Endothelial cell (in vitro differentiated cells): ENCODE measurements at regions not wholly inside any gene's neighbourhood (a gene's known extent, or its start where the extent isn't known, plus 50 kb on each side); places are given as distances from the start of the nearest gene placed in this dataset.
"Not testable (repeated sequence)": the region's sequence is repeated elsewhere in the genome, so short reads cannot be mapped to it uniquely, and the experiment has no call there.

Source experiments
- DNase-seq: peaks from one replicate; pipeline ENCODE4 v3.0.0; 2021; ENCODE audit warnings: low spot score
- H3K27ac Mint-ChIP-seq: one replicate; pipeline ENCODE4 v1.8.0; 2021; ENCODE audit warnings: mixed read lengths, inconsistent platforms; ENCODE audit not compliant: unreplicated experiment
- H3K27me3 Mint-ChIP-seq: one replicate; pipeline ENCODE4 v1.8.0; 2021; ENCODE audit warnings: mild to moderate bottlenecking, moderate library complexity, mixed read lengths, inconsistent platforms; ENCODE audit not compliant: unreplicated experiment
- H3K36me3 Mint-ChIP-seq: one replicate; pipeline ENCODE4 v1.8.0; 2021; ENCODE audit warnings: mild to moderate bottlenecking, low read depth, mixed read lengths, inconsistent platforms; ENCODE audit not compliant: unreplicated experiment
- H3K4me1 Mint-ChIP-seq: one replicate; pipeline ENCODE4 v1.8.0; 2021; ENCODE audit warnings: mild to moderate bottlenecking, mixed read lengths, inconsistent platforms; ENCODE audit not compliant: unreplicated experiment
- H3K4me3 Mint-ChIP-seq: one replicate; pipeline ENCODE4 v1.8.0; 2021; ENCODE audit warnings: mild to moderate bottlenecking, mixed read lengths, inconsistent platforms; ENCODE audit not compliant: unreplicated experiment
- H3K9me3 Mint-ChIP-seq: one replicate; pipeline ENCODE4 v1.8.0; 2021; ENCODE audit warnings: mixed read lengths, inconsistent platforms; ENCODE audit not compliant: unreplicated experiment
- CTCF ChIP-seq: fragments of 200-600 bp; sonication (generic); IDR thresholded peaks from one replicate; pipeline ENCODE4 v1.5.0; 2021; ENCODE audit warnings: antibody characterized with exemption; ENCODE audit not compliant: unreplicated experiment

DNA sequence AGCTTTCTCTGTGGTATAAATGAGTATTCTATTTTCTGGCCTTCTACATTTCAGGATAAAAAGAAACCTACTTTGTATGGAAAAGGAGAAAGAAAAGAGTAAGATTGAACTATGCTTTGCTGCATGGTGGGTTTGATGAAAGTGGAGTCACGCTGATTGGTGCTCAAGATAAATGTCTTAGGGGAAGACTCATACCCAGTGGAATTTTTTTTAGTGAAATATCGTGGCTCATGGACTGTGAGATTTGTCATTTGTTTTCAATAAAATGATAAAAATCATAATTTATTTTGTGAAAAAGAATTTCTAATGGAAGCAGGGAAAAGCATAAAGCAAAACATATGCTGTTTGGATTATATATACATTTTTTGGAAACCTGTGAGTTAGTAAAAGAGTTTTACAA lies 292.5 kb downstream of the ZPLD1 start:
- Mint-ChIP-seq H3K36me3 (no peaks in the 10 kb centered on the region), H3K9me3 (no peaks in the 10 kb centered on the region), H3K4me3 (no peak overlapping the region), H3K27ac (no peak overlapping the region), H3K4me1 (no peaks in the 10 kb centered on the region), H3K27me3 (peaks cover 3% of the 10 kb centered on the region)
- TF ChIP-seq CTCF = no peak
- no peak for DNase-seq

DNA sequence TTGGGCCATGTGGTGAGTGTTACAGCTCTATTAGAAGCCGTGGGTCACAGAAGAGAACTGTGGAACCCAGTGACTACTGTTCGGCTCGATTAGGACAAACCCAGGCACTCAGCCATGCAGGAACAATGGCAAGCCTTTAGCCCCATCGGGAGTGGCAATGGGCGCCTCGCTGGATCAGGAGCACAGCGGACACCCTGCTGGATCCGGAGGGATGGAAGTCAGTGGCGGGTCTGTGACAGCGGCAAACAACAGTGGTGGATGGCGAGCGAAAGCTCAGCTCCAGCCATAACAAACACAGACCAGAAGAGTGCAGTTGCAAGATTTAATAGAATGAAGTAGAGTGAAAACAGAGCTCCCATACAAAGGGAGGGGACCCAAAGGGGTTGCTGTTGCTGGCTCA lies 297.8 kb downstream of the ZPLD1 start:
- not testable (repeated sequence) for H3K27ac Mint-ChIP-seq, H3K36me3 Mint-ChIP-seq, H3K4me1 Mint-ChIP-seq, H3K9me3 Mint-ChIP-seq, DNase-seq, H3K27me3 Mint-ChIP-seq, H3K4me3 Mint-ChIP-seq

DNA sequence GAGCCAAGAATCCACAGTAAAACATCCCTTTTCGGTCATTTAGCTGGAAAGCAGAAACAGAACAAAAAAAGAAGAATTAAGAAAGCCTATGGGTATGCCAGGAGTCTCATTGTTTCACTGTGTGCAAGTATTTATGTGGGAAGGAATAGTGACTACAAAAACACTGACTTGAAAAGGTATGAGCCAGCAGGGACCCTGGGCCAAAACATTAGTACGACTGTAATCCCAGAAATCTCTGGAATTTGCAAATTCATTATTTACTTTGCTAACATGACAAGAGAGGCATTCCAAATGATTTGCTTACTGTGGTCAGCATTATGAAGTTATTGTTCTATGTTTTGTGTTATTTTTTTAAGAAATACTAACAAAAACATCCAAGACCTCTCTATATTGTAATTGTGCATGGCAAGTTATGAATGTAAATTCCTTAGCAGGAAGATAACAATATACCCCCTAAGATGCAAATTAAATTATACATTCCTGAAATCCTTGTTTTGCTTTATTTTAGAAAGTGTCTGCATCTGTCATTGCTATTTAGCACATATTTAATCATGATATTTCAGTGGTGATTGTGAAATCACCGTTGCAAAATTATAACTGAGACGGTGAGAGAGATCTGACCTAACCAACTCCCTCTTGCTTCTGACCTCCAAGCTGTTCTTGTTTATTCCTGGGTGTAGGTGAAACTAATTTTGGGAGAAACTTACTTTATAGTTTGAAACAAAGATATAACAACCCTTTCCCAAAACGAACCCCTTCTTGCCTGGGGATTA lies 299.2 kb downstream of the ZPLD1 start:
- Mint-ChIP-seq H3K27me3 (peaks cover 5% of the 10 kb centered on the region), H3K4me1 (no peaks in the 10 kb centered on the region), H3K27ac (no peak overlapping the region), H3K4me3 (no peak overlapping the region), H3K36me3 (no peaks in the 10 kb centered on the region), H3K9me3 (no peaks in the 10 kb centered on the region)
- TF ChIP-seq CTCF = no peak
- no peak for DNase-seq

GRCh38 chr3:102735311-102735710 lies 300.5 kb downstream of the ZPLD1 start:
- no peaks in the 10 kb centered on the region for H3K36me3 Mint-ChIP-seq
- TF ChIP-seq CTCF = no peak

GRCh38 chr3:102736288-102736974 lies 301.6 kb downstream of the ZPLD1 start:
- no peak for DNase-seq
- no peak for TF ChIP-seq CTCF
- Mint-ChIP-seq H3K27me3 (peaks cover 4% of the 10 kb centered on the region), H3K27ac (no peak overlapping the region), H3K36me3 (no peaks in the 10 kb centered on the region), H3K4me3 (no peak overlapping the region), H3K4me1 (no peaks in the 10 kb centered on the region), H3K9me3 (no peaks in the 10 kb centered on the region)

More at GRCh38 chr3:102735311-102735710, 300.5 kb downstream of the ZPLD1 start:
- Mint-ChIP-seq H3K27ac (no peak overlapping the region), H3K9me3 (no peaks in the 10 kb centered on the region), H3K4me1 (no peaks in the 10 kb centered on the region), H3K27me3 (peaks cover 5% of the 10 kb centered on the region), H3K4me3 (no peak overlapping the region)
- no peak for DNase-seq
